DOHH2 (cell line): ENCODE measurements at regions not wholly inside any gene's neighbourhood (a gene's known extent, or its start where the extent isn't known, plus 50 kb on each side); places are given as distances from the start of the nearest gene placed in this dataset.

Experiments
- CTCF ChIP-seq: fragments of 200-600 bp; sonication (generic); IDR thresholded peaks from one replicate; pipeline ENCODE4 v1.5.1; 2014; ENCODE audit warnings: antibody characterized with exemption, mild to moderate bottlenecking, low read depth, low read length; ENCODE audit not compliant: poor library complexity, severe bottlenecking
- EZH2phosphoT487 ChIP-seq: fragments of 200-600 bp; sonication (generic); IDR thresholded peaks from 2 replicates; pipeline ENCODE4 v1.6.1; 2017; ENCODE audit warnings: borderline replicate concordance, mild to moderate bottlenecking, antibody characterized with exemption, low read length, moderate library complexity, mixed read lengths

- TF ChIP-seq CTCF (no peak), EZH2phosphoT487 (no peak)
Observed at GRCh38 chr9:84490842-84491325, 150.3 kb upstream of the SLC28A3 start.
